Pons (tissue), 1 donor: ENCODE measurements at regions not wholly inside any gene's neighbourhood (a gene's known extent, or its start where the extent isn't known, plus 50 kb on each side); places are given as distances from the start of the nearest gene placed in this dataset.
"Not testable (repeated sequence)": the region's sequence is repeated elsewhere in the genome, so short reads cannot be mapped to it uniquely, and the experiment has no call there.

Experiments used
- DNase-seq: peaks from one replicate; pipeline ENCODE4 v3.0.0-alpha.2; 2016; ENCODE audit warnings: low spot score

GRCh38 chr2:87263868-87264518, 242.3 kb upstream of the PLGLB1 start:
- not testable (repeated sequence) for DNase-seq

- DNase-seq = not testable (repeated sequence)
Observed at GRCh38 chr2:87275192-87275591, 253.5 kb upstream of the PLGLB1 start.

GRCh38 chr2:87275974-87276629, 254.5 kb upstream of the PLGLB1 start:
- not testable (repeated sequence) for DNase-seq

GRCh38 chr2:87276673-87277072, 255.0 kb upstream of the PLGLB1 start:
- not testable (repeated sequence) for DNase-seq

GRCh38 chr2:87277734-87278133, 256.1 kb upstream of the PLGLB1 start:
- DNase-seq = not testable (repeated sequence)

GRCh38 chr2:87280596-87281355, 259.1 kb upstream of the PLGLB1 start:
- not testable (repeated sequence) for DNase-seq

- DNase-seq = not testable (repeated sequence)
Observed at GRCh38 chr2:87283735-87284470, 262.3 kb upstream of the PLGLB1 start.

- not testable (repeated sequence) for DNase-seq
Observed at GRCh38 chr2:87284471-87284772, 262.8 kb upstream of the PLGLB1 start.

GRCh38 chr2:87285139-87285538, 263.5 kb upstream of the PLGLB1 start:
- DNase-seq = not testable (repeated sequence)

- not testable (repeated sequence) for DNase-seq
Observed at GRCh38 chr2:87290566-87291307, 269.1 kb upstream of the PLGLB1 start.

GRCh38 chr2:87291400-87292200, 270.0 kb upstream of the PLGLB1 start:
- DNase-seq = not testable (repeated sequence)

GRCh38 chr2:87293931-87294594, 272.4 kb upstream of the PLGLB1 start:
- not testable (repeated sequence) for DNase-seq

GRCh38 chr2:87295135-87295534, 273.5 kb upstream of the PLGLB1 start:
- not testable (repeated sequence) for DNase-seq

- not testable (repeated sequence) for DNase-seq
Observed at GRCh38 chr2:87301349-87301748, 279.7 kb upstream of the PLGLB1 start.

GRCh38 chr2:87301871-87302270, 280.2 kb upstream of the PLGLB1 start:
- DNase-seq = not testable (repeated sequence)

GRCh38 chr2:87308621-87309020, 287.0 kb upstream of the PLGLB1 start:
- not testable (repeated sequence) for DNase-seq

- DNase-seq = not testable (repeated sequence)
Observed at GRCh38 chr2:87309785-87310184, 288.1 kb upstream of the PLGLB1 start.

GRCh38 chr2:87311896-87312441, 290.3 kb upstream of the PLGLB1 start:
- DNase-seq = not testable (repeated sequence)

- DNase-seq = not testable (repeated sequence)
Observed at GRCh38 chr2:87314622-87315021, 293.0 kb upstream of the PLGLB1 start.
